NB4 (cell line): ENCODE measurements at regions not wholly inside any gene's neighbourhood (a gene's known extent, or its start where the extent isn't known, plus 50 kb on each side); places are given as distances from the start of the nearest gene placed in this dataset.

ENCODE experiments used
- CTCF ChIP-seq: IDR thresholded peaks from one replicate; pipeline ENCODE4 v1.5.1; 2012; ENCODE audit warnings: low read depth, low read length
- MAX ChIP-seq: IDR thresholded peaks from 2 replicates; pipeline ENCODE4 v1.6.1; 2011; ENCODE audit warnings: low read depth, low read length
- MYC ChIP-seq: IDR thresholded peaks from 2 replicates; pipeline ENCODE4 v1.6.1; 2011; ENCODE audit warnings: low read depth, low read length

DNA sequence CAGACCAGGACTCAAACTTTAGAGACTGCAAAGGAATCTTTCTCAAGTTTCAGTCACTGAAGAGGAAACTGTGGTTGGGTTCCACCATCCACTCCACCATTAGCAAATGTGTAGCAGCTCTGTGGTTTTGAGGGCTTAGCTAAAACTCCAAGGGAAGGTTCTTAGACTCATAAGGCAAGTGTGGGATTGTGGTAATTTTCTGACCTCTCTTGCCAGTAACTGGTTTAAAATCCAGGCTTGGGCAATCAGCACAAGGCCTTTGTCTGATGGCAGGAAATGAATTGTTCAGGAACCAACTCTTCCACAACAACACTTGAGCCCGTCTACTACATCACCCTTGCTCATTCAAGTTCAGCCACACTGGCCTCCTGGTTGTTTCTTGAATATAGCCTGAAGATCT is 68.6 kb upstream of the FBXL4 start:
- peak; percentile 69 for TF ChIP-seq MYC
- TF ChIP-seq CTCF: no peak
- peak; percentile 52 for TF ChIP-seq MAX
